ENCODE measurements at regions not wholly inside any gene's neighbourhood (a gene's known extent, or its start where the extent isn't known, plus 50 kb on each side); places are given as distances from the start of the nearest gene placed in this dataset.
"Not testable (repeated sequence)": the region's sequence is repeated elsewhere in the genome, so short reads cannot be mapped to it uniquely, and the experiment has no call there.

GRCh38 chr1:59217439-59217838 lies 79.5 kb upstream of the FGGY start:
- not testable (repeated sequence) for TF ChIP-seq CTCF (IDR thresholded peaks at IDR 0.05; ENCODE audit: control extremely low read depth in 1 of 3, insufficient read depth in 1 of 3, low read depth in 1 of 3, low read length in 3 of 3); POLR2A (IDR thresholded peaks at IDR 0.05; ENCODE audit: control extremely low read depth in 1 of 2, low read depth in 2 of 2, low read length in 2 of 2); EGR1 (IDR thresholded peaks at IDR 0.05; ENCODE audit: borderline replicate concordance, low read depth, low read length); SRF (IDR thresholded peaks at IDR 0.05; ENCODE audit: low read depth, low read length); TAF1 (IDR thresholded peaks at IDR 0.05; ENCODE audit: low read depth, low read length); TAF7 (optimal IDR thresholded peaks at IDR 0.05; ENCODE audit: borderline replicate concordance, low read depth, low read length); RNF2 (IDR thresholded peaks at IDR 0.05; ENCODE audit: borderline replicate concordance, low read depth, low read length, missing control alignments, poor library complexity, severe bottlenecking); USF2 (IDR thresholded peaks at IDR 0.05; ENCODE audit: low read length); CHD1 (IDR thresholded peaks at IDR 0.05; ENCODE audit: low read depth, low read length); MAFK (IDR thresholded peaks at IDR 0.05; ENCODE audit: low read depth, low read length); BRCA1 (IDR thresholded peaks at IDR 0.05; ENCODE audit: low read depth, low read length); JUND (IDR thresholded peaks at IDR 0.05; ENCODE audit: low read length)

All from H1 (cell line).